ENCODE measurements at regions not wholly inside any gene's neighbourhood (a gene's known extent, or its start where the extent isn't known, plus 50 kb on each side); places are given as distances from the start of the nearest gene placed in this dataset.
A peak's percentile ranks its signal among the peaks of the same experiment; 100 is the strongest.

DNA sequence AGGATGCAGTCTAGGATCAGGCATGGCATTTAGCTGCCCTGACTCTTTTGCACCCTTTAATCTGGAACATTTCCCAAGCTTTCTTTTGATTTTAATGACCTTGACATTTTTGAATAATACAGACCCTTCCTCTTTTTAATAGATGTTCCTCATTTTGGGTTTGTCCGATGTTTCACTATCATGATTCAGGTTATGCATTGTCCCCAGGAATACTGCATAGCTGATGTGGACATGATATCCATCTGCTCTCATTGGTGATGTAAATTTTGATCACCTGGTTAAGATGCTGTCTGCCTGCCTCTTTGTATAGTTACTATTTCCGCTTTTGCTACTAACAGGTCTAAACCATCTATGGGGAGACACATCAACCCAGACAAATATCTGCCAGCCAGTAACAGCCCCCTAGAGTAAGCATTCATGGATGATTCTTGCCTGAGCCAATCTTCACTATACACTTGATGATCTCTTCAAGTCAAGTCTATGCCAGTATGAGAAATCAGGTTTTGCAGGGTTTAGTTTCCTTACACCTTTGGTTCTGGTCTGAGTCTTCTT lies 50.6 kb upstream of the ULK4 start:
- H3K4me3 Mint-ChIP-seq, result peak overlapping the region; percentile 85 to 93 (median 89)
- H3K4me1 Mint-ChIP-seq, result peaks cover 26% of the 10 kb centered on the region
- H3K27ac Mint-ChIP-seq, result peak overlapping the region; percentile 67 to 91 (median 87)
- H3K27me3 Mint-ChIP-seq (ENCODE audit: low read depth), result no peaks in the 10 kb centered on the region
- no peaks in the 10 kb centered on the region for H3K9me3 Mint-ChIP-seq
- no peaks in the 10 kb centered on the region for H3K36me3 Mint-ChIP-seq (ENCODE audit: low read depth)
- TF ChIP-seq, protein P1, sequence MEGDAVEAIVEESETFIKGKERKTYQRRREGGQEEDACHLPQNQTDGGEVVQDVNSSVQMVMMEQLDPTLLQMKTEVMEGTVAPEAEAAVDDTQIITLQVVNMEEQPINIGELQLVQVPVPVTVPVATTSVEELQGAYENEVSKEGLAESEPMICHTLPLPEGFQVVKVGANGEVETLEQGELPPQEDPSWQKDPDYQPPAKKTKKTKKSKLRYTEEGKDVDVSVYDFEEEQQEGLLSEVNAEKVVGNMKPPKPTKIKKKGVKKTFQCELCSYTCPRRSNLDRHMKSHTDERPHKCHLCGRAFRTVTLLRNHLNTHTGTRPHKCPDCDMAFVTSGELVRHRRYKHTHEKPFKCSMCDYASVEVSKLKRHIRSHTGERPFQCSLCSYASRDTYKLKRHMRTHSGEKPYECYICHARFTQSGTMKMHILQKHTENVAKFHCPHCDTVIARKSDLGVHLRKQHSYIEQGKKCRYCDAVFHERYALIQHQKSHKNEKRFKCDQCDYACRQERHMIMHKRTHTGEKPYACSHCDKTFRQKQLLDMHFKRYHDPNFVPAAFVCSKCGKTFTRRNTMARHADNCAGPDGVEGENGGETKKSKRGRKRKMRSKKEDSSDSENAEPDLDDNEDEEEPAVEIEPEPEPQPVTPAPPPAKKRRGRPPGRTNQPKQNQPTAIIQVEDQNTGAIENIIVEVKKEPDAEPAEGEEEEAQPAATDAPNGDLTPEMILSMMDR (IDR thresholded peaks at IDR 0.05; ENCODE audit: unreplicated experiment in 3 of 3), result no peak

Measured in nephron (organoid).